ENCODE measurements at regions not wholly inside any gene's neighbourhood (a gene's known extent, or its start where the extent isn't known, plus 50 kb on each side); places are given as distances from the start of the nearest gene placed in this dataset.

DNA sequence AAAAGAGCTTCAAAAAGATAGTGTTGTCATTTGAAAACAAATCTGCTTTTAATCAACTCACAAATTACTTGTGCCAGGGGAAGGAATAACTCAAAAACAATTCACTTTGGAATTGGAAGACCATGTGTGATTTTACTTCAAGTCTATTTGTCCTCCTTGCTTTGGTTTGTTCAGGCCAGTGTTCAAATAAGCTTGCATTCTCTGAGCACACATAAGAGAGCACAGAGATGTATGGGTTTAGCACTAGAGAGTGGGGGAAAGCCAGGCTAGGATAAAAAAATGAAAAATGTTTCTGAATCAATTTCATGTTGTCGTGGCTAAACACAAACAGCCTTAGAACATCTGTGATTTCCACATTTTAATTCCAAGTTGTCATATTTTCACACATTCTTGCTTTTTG, 325.7 kb upstream of the LYPLAL1 start:
- H3K27me3 ChIP-seq (ENCODE audit: insufficient read depth, low read depth, severe bottlenecking): no peaks in the 10 kb centered on the region
- no peak for DNase-seq
- H3K36me3 ChIP-seq: no peaks in the 10 kb centered on the region
- no peak overlapping the region for H3K27ac ChIP-seq
- TF ChIP-seq, protein P1, sequence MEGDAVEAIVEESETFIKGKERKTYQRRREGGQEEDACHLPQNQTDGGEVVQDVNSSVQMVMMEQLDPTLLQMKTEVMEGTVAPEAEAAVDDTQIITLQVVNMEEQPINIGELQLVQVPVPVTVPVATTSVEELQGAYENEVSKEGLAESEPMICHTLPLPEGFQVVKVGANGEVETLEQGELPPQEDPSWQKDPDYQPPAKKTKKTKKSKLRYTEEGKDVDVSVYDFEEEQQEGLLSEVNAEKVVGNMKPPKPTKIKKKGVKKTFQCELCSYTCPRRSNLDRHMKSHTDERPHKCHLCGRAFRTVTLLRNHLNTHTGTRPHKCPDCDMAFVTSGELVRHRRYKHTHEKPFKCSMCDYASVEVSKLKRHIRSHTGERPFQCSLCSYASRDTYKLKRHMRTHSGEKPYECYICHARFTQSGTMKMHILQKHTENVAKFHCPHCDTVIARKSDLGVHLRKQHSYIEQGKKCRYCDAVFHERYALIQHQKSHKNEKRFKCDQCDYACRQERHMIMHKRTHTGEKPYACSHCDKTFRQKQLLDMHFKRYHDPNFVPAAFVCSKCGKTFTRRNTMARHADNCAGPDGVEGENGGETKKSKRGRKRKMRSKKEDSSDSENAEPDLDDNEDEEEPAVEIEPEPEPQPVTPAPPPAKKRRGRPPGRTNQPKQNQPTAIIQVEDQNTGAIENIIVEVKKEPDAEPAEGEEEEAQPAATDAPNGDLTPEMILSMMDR (IDR thresholded peaks at IDR 0.05; ENCODE audit: low read depth, low read length): no peak
- H3K9me3 ChIP-seq (ENCODE audit: severe bottlenecking): no peaks in the 10 kb centered on the region
- H3K4me3 ChIP-seq (ENCODE audit: low read depth, low read length): no peak overlapping the region

DNA sequence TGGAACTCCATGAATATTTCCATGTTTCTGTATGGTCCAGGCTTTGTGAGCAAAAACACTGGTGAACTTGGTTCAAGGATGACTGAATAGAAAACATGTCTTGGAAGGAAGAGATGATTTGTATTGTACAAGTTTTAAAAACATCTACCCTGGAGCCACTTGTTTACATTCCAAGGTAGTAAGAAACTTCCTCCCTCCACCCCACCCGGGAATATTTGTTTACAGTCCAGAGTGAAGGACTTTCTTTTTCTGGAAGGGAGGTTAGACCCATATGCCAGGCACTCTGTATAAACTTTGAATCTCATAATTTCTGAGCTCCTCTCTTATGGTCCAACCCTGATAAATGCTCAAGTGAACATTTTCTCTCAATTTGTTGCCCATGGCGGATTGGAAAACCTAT, 323.3 kb upstream of the LYPLAL1 start:
- DNase-seq: no peak
- Histone ChIP-seq H3K9me3 (ENCODE audit: severe bottlenecking) (no peaks in the 10 kb centered on the region), H3K4me3 (ENCODE audit: low read depth, low read length) (no peak overlapping the region), H3K27me3 (ENCODE audit: insufficient read depth, low read depth, severe bottlenecking) (no peaks in the 10 kb centered on the region), H3K27ac (no peak overlapping the region), H3K36me3 (no peaks in the 10 kb centered on the region)
- TF ChIP-seq, protein P1 (IDR thresholded peaks at IDR 0.05; ENCODE audit: low read depth, low read length): no peak

DNA sequence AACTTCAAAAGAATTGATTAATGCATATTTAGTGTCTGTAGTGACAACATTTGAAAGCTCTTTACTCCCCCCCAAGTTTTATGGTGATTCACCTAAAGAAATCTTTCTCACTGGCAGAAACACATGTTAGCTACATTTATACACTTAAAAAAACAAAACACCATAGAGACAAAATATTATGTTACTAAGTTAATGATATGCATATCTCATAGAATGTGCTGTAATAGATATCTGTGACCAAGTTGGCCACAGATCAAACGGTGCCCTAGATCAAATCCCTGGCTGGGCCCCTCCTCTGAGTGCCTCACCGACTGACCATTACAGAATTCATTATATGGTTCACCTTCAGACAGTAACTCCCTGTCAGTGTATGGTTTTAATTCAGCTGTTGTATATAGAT, 322.1 kb upstream of the LYPLAL1 start:
- DNase-seq: no peak

DNA sequence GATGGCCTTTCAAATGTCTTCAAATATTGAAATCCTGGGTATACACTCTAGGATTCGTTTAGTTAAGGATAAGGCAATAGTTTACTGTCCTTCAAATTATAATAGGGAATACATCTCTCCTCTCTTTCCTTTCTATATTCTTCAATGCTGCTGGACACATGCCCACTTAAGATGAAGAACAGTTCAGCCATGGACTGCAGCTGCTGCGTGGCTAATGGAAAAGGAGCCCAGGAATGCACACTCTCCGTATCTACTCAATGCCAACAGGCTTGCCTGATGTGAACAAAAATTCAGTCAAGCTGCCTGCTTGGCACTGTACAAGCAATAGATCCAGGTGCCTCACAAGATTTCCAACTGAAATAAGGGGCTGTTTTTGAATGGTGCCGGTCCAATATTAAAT, 321.2 kb upstream of the LYPLAL1 start:
- H3K9me3 ChIP-seq (ENCODE audit: severe bottlenecking): no peaks in the 10 kb centered on the region
- TF ChIP-seq, protein P1 (IDR thresholded peaks at IDR 0.05; ENCODE audit: low read depth, low read length): no peak
- H3K27ac ChIP-seq: no peak overlapping the region
- no peaks in the 10 kb centered on the region for H3K27me3 ChIP-seq (ENCODE audit: insufficient read depth, low read depth, severe bottlenecking)
- H3K4me3 ChIP-seq (ENCODE audit: low read depth, low read length): no peak overlapping the region
- no peaks in the 10 kb centered on the region for H3K36me3 ChIP-seq
- no peak for DNase-seq

More for the DNA sequence above, 322.1 kb upstream of the LYPLAL1 start:
- H3K9me3 ChIP-seq (ENCODE audit: severe bottlenecking): no peaks in the 10 kb centered on the region
- no peaks in the 10 kb centered on the region for H3K27me3 ChIP-seq (ENCODE audit: insufficient read depth, low read depth, severe bottlenecking)
- no peak overlapping the region for H3K27ac ChIP-seq
- no peaks in the 10 kb centered on the region for H3K36me3 ChIP-seq
- TF ChIP-seq, protein P1 (IDR thresholded peaks at IDR 0.05; ENCODE audit: low read depth, low read length): no peak
- no peak overlapping the region for H3K4me3 ChIP-seq (ENCODE audit: low read depth, low read length)

DNA sequence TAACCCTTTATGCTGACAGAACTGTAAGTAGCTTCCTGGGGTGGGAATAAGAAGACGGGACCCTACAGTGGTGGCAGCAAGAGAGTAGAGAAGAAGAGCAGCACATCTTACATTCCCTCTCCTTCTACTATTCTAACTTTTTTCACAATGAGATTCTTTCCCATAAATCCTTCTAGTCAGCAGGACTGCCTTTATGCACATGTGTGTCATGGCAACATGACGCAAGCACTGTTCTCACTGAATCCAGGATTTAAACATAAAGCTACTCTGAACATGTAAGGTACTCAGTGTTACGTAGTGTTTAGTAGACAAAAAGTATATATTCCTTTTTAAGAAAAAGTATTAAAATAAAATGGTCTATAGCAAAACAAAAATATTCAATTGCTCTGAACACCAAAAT, 309.7 kb upstream of the LYPLAL1 start:
- TF ChIP-seq, protein P1 (IDR thresholded peaks at IDR 0.05; ENCODE audit: low read depth, low read length): no peak
- no peak overlapping the region for H3K27ac ChIP-seq
- H3K4me3 ChIP-seq (ENCODE audit: low read depth, low read length): no peak overlapping the region
- no peaks in the 10 kb centered on the region for H3K36me3 ChIP-seq
- DNase-seq: no peak
- no peaks in the 10 kb centered on the region for H3K27me3 ChIP-seq (ENCODE audit: insufficient read depth, low read depth, severe bottlenecking)
- H3K9me3 ChIP-seq (ENCODE audit: severe bottlenecking): no peaks in the 10 kb centered on the region

DNA sequence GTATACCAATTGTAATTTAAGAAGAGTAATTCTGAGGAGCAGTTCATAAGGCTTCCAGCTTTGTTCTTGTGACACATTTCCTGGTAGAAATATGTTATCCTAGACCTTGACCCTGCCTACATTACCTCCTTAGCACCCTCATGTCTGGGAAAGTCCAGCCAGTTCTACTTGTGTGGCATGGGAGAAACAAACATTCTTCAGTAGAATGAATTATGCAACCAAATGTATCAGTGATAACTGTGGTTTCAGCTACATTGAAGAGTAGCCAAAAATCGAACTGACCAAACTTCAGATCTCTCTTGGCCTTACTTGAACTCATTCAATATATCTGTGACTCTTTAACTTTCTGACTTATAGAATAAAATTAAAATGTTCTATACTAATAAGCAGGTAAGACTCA, 308.1 kb upstream of the LYPLAL1 start:
- Histone ChIP-seq H3K27me3 (ENCODE audit: insufficient read depth, low read depth, severe bottlenecking) (no peaks in the 10 kb centered on the region), H3K27ac (no peak overlapping the region), H3K36me3 (no peaks in the 10 kb centered on the region), H3K9me3 (ENCODE audit: severe bottlenecking) (no peaks in the 10 kb centered on the region), H3K4me3 (ENCODE audit: low read depth, low read length) (no peak overlapping the region)
- TF ChIP-seq, protein P1 (IDR thresholded peaks at IDR 0.05; ENCODE audit: low read depth, low read length): no peak
- DNase-seq: no peak
